HG03097 (cell line): ENCODE measurements at regions not wholly inside any gene's neighbourhood (a gene's known extent, or its start where the extent isn't known, plus 50 kb on each side); places are given as distances from the start of the nearest gene placed in this dataset.

Experiments used
- ATAC-seq: cut with Tn5 transposase; IDR thresholded peaks from one replicate; pipeline ENCODE4 v1.9.1; 2021; ENCODE audit not compliant: unreplicated experiment, low FRiP score

GRCh38 chr13:110965755-110966134 lies 50.9 kb upstream of the ANKRD10 start:
- ATAC-seq, result no peak

DNA sequence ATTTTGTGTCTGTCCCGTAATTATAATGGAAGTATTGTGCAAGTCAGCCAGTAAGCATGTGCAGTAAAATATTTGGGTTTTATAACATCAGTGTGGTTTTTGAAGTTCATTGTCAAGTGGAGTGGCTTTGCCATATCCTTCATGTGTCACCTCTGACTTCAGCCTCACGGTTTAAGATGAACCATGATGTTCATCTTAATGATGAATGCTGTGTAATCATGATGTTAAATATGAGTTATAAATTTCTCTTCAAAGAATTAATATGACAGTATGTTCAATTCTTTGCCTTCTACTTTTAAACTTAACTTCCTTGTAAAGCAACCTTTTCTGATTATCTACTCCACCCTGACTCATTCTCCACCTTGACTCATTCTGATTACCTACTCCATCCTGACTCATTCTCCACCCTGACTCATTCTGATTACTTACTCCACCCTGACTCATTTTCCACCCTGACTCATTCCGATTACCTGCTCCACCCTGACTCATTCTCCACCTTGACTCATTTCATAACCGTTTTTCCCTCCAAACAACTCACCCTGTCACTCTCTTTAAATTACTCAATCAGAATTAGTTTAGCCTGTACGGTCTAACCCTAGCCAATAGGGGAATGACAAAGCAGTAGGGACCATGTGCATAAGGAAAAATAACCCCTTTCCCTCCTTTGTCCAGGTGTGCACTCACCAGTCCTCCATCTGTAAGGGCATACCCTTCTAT lies 50.3 kb upstream of the ANKRD10 start:
- ATAC-seq, result peak; percentile 85
